ENCODE measurements at regions not wholly inside any gene's neighbourhood (a gene's known extent, or its start where the extent isn't known, plus 50 kb on each side); places are given as distances from the start of the nearest gene placed in this dataset.

GRCh38 chr9:129557192-129558036, 63.5 kb downstream of the C9orf50 start (continued):
- TF ChIP-seq SIN3A (conservative IDR thresholded peaks at IDR 0.05 in 1 of 2, IDR thresholded peaks at IDR 0.05 in 1 of 2; ENCODE audit: low read depth in 1 of 2, low read length in 2 of 2) = 0 out of 4 replicates have a peak, but pooled peaks of 1 of the 2 experiments have one; percentile 44
- peak; percentile 46; the same call in 1 of the 2 replicates for TF ChIP-seq MAX (IDR thresholded peaks at IDR 0.05)
- peak; percentile 34 to 91; a peak in 2 of 3 replicates for TF ChIP-seq EP300 (IDR thresholded peaks at IDR 0.05; ENCODE audit: borderline replicate concordance in 1 of 2, low read depth in 2 of 2, low read length in 2 of 2)
- TF ChIP-seq ATF2 (IDR thresholded peaks at IDR 0.05; ENCODE audit: low read length) = peak; percentile 23; the same call in 1 of the 2 replicates
- no peak for TF ChIP-seq EZH2 (IDR thresholded peaks at IDR 0.05; ENCODE audit: low read depth, low read length, severe bottlenecking)
- TF ChIP-seq TBP (IDR thresholded peaks at IDR 0.05; ENCODE audit: low read depth, low read length) = 0 out of 2 replicates have a peak, but pooled peaks have one; percentile 34
- TF ChIP-seq SIX5 (IDR thresholded peaks at IDR 0.05; ENCODE audit: low read depth, low read length) = peak; percentile 15; the same call in 1 of the 2 replicates
- no peak for TF ChIP-seq RFX5 (IDR thresholded peaks at IDR 0.05; ENCODE audit: borderline replicate concordance, low read depth, low read length)
- peak; percentile 78; the same call in 1 of the 2 replicates for TF ChIP-seq TCF12 (IDR thresholded peaks at IDR 0.05; ENCODE audit: low read depth, low read length)
- peak; percentile 97 for TF ChIP-seq RBBP5 (IDR thresholded peaks at IDR 0.05; ENCODE audit: borderline replicate concordance, low read depth, low read length)
- TF ChIP-seq TEAD4 (IDR thresholded peaks at IDR 0.05; ENCODE audit: low read depth, low read length) = peak; percentile 97
- no peak for TF ChIP-seq SAP30 (IDR thresholded peaks at IDR 0.05; ENCODE audit: insufficient read depth, insufficient replicate concordance, low read length)
- TF ChIP-seq POLR2A (IDR thresholded peaks at IDR 0.05; ENCODE audit: control extremely low read depth in 1 of 2, low read depth in 2 of 2, low read length in 2 of 2) = peak in 1 of 2 experiments; percentile 44; a peak in 1 of 3 replicates
- TF ChIP-seq GABPA (IDR thresholded peaks at IDR 0.05; ENCODE audit: borderline replicate concordance, insufficient read depth, low read length) = peak; percentile 57; the same call in 1 of the 2 replicates
- no peak for TF ChIP-seq POU5F1 (IDR thresholded peaks at IDR 0.05; ENCODE audit: low read depth, low read length)
- TF ChIP-seq SP4 (IDR thresholded peaks at IDR 0.05; ENCODE audit: low read length) = 0 out of 2 replicates have a peak, but pooled peaks have one; percentile 6
